Calu3 (cell line): ENCODE measurements at regions not wholly inside any gene's neighbourhood (a gene's known extent, or its start where the extent isn't known, plus 50 kb on each side); places are given as distances from the start of the nearest gene placed in this dataset.

Experiments
- BruUV-seq: library from RNA; stranded (reverse); fragments of 400-500 nt; replicated peaks from 2 replicates; lab custom pipeline; 2021; lab: Mats Ljungman, UMichigan
- CTCF ChIA-PET: fragments of 300-600 bp; sonication (Branson Sonifier 250); formaldehyde crosslinking; loops from one replicate; lab custom pipeline; 2022; ENCODE audit warnings: antibody characterized with exemption; lab: Charles Lee
- DNase-seq: peaks from one replicate; pipeline ENCODE4 v3.0.0; 2022
- H3K27ac Mint-ChIP-seq: one replicate; pipeline ENCODE4 v1.8.0; 2022; ENCODE audit warnings: mixed read lengths; ENCODE audit not compliant: unreplicated experiment
- H3K27me3 Mint-ChIP-seq: one replicate; pipeline ENCODE4 v1.8.0; 2022; ENCODE audit warnings: mixed read lengths; ENCODE audit not compliant: unreplicated experiment
- H3K36me3 Mint-ChIP-seq: one replicate; pipeline ENCODE4 v1.8.0; 2022; ENCODE audit warnings: mild to moderate bottlenecking, moderate library complexity, mixed read lengths; ENCODE audit not compliant: insufficient read depth, unreplicated experiment
- H3K4me1 Mint-ChIP-seq: one replicate; pipeline ENCODE4 v1.8.0; 2022; ENCODE audit warnings: mild to moderate bottlenecking, low read depth, mixed read lengths; ENCODE audit not compliant: unreplicated experiment
- H3K4me3 Mint-ChIP-seq: one replicate; pipeline ENCODE4 v1.8.0; 2022; ENCODE audit warnings: mild to moderate bottlenecking, low read depth, moderate library complexity, mixed read lengths; ENCODE audit not compliant: unreplicated experiment
- H3K9me3 Mint-ChIP-seq: one replicate; pipeline ENCODE4 v1.8.0; 2022; ENCODE audit warnings: low read depth, mixed read lengths; ENCODE audit not compliant: unreplicated experiment
- intact Hi-C: fragments of 100-400 bp; cut with micrococcal nuclease; formaldehyde crosslinking; loops from one replicate; pipeline ENCODE4 v1.10.0; 2022; ENCODE audit not compliant: unreplicated experiment
- TF ChIP-seq, protein P1 (sequence below): fragments of 200-600 bp; IDR thresholded peaks from one replicate; pipeline ENCODE4 v1.8.0; 2022; ENCODE audit warnings: antibody characterized with exemption; ENCODE audit not compliant: unreplicated experiment

GRCh38 chr11:90867416-90867815 lies 644.6 kb upstream of the CHORDC1 start:
- H3K36me3 Mint-ChIP-seq = no peaks in the 10 kb centered on the region
- BruUV-seq = no TSS peak
- TF ChIP-seq, protein P1, sequence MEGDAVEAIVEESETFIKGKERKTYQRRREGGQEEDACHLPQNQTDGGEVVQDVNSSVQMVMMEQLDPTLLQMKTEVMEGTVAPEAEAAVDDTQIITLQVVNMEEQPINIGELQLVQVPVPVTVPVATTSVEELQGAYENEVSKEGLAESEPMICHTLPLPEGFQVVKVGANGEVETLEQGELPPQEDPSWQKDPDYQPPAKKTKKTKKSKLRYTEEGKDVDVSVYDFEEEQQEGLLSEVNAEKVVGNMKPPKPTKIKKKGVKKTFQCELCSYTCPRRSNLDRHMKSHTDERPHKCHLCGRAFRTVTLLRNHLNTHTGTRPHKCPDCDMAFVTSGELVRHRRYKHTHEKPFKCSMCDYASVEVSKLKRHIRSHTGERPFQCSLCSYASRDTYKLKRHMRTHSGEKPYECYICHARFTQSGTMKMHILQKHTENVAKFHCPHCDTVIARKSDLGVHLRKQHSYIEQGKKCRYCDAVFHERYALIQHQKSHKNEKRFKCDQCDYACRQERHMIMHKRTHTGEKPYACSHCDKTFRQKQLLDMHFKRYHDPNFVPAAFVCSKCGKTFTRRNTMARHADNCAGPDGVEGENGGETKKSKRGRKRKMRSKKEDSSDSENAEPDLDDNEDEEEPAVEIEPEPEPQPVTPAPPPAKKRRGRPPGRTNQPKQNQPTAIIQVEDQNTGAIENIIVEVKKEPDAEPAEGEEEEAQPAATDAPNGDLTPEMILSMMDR = no peak
- DNase-seq = no peak
- intact Hi-C loops = no loop called here
- no peaks in the 10 kb centered on the region for H3K9me3 Mint-ChIP-seq
- no peaks in the 10 kb centered on the region for H3K27me3 Mint-ChIP-seq
- no peak overlapping the region for H3K27ac Mint-ChIP-seq
- H3K4me1 Mint-ChIP-seq = no peaks in the 10 kb centered on the region
- CTCF ChIA-PET = no interaction called here
- H3K4me3 Mint-ChIP-seq = no peak overlapping the region

GRCh38 chr11:90856790-90857189 lies 633.9 kb upstream of the CHORDC1 start:
- no peaks in the 10 kb centered on the region for H3K36me3 Mint-ChIP-seq
- CTCF ChIA-PET = no interaction called here
- no peak for DNase-seq
- H3K27ac Mint-ChIP-seq = no peak overlapping the region
- H3K27me3 Mint-ChIP-seq = no peaks in the 10 kb centered on the region
- intact Hi-C loops = no loop called here
- peaks cover 9% of the 10 kb centered on the region for H3K4me1 Mint-ChIP-seq
- H3K9me3 Mint-ChIP-seq = no peaks in the 10 kb centered on the region
- BruUV-seq = no TSS peak
- no peak overlapping the region for H3K4me3 Mint-ChIP-seq
- TF ChIP-seq, protein P1 = no peak

DNA sequence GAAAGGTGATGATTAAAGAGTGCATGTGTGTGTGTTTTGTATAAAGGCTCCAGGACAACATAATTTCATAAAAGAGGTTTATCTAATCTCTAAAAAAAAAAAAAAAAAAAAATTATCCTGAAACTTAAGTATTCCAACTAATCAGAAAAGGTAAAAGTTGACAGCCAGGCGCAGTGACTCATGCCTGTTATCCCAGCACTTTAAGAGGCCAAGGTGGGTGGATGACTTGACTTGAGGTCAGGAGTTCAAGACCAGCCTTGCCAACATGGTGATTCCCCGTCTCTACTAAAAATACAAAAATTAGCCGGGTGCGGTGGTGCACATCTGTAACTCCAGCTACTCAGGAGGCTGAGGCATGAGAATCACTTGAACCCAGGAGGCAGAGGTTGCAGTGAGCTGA lies 632.7 kb upstream of the CHORDC1 start:
- intact Hi-C loops = no loop called here
- no peaks in the 10 kb centered on the region for H3K27me3 Mint-ChIP-seq
- H3K4me1 Mint-ChIP-seq = peaks cover 9% of the 10 kb centered on the region
- BruUV-seq = no TSS peak
- TF ChIP-seq, protein P1 = no peak
- no peak overlapping the region for H3K27ac Mint-ChIP-seq
- H3K4me3 Mint-ChIP-seq = no peak overlapping the region
- CTCF ChIA-PET = no interaction called here
- DNase-seq = peak; percentile 0
- H3K36me3 Mint-ChIP-seq = no peaks in the 10 kb centered on the region
- H3K9me3 Mint-ChIP-seq = no peaks in the 10 kb centered on the region

- BruUV-seq = no TSS peak
- Mint-ChIP-seq H3K4me3 (no peak overlapping the region), H3K4me1 (peaks cover 9% of the 10 kb centered on the region), H3K9me3 (no peaks in the 10 kb centered on the region), H3K27ac (no peak overlapping the region), H3K36me3 (no peaks in the 10 kb centered on the region), H3K27me3 (no peaks in the 10 kb centered on the region)
- DNase-seq = no peak
- CTCF ChIA-PET = no interaction called here
- intact Hi-C loops = no loop called here
- TF ChIP-seq, protein P1 = no peak
These were observed 628.3 kb upstream of the CHORDC1 start for GRCh38 chr11:90851196-90851595.
